ENCODE measurements at regions not wholly inside any gene's neighbourhood (a gene's known extent, or its start where the extent isn't known, plus 50 kb on each side); places are given as distances from the start of the nearest gene placed in this dataset.

GRCh38 chr7:25928549-25929330 lies 223.3 kb upstream of the NFE2L3 start:
- DNase-seq (ENCODE audit: low read depth in 2 of 2, low spot score in 1 of 2): no peak

- no peak for DNase-seq (ENCODE audit: low read depth in 2 of 2, low spot score in 1 of 2)
These were observed 222.6 kb upstream of the NFE2L3 start for GRCh38 chr7:25929448-25929847.

GRCh38 chr7:25930492-25931048 lies 221.4 kb upstream of the NFE2L3 start:
- no peak for DNase-seq (ENCODE audit: low read depth in 2 of 2, low spot score in 1 of 2)

GRCh38 chr7:25931156-25931555 lies 220.8 kb upstream of the NFE2L3 start:
- DNase-seq (ENCODE audit: low read depth in 2 of 2, low spot score in 1 of 2): no peak

DNA sequence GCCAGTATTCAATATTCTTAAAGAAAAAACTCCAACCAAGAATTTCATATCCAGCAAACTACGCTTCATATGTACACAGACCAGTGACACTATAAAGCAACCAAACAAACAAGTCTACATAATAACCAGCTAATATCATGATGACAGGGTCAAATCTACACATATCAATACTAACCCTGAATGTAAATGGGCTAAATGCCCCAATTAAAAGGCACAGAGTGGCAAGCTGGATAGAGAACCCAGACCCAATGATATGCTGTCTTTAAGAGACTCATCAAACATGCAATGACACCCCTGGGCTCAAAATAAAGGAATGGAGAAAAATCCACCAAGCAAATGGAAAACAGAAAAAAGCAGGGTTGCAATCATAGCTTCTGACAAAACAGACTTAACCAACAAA lies 218.1 kb upstream of the NFE2L3 start:
- no peak for DNase-seq (ENCODE audit: low read depth in 2 of 2, low spot score in 1 of 2)

- DNase-seq (ENCODE audit: low read depth in 2 of 2, low spot score in 1 of 2): no peak
These were observed 211.7 kb upstream of the NFE2L3 start for GRCh38 chr7:25940086-25940906.

DNA sequence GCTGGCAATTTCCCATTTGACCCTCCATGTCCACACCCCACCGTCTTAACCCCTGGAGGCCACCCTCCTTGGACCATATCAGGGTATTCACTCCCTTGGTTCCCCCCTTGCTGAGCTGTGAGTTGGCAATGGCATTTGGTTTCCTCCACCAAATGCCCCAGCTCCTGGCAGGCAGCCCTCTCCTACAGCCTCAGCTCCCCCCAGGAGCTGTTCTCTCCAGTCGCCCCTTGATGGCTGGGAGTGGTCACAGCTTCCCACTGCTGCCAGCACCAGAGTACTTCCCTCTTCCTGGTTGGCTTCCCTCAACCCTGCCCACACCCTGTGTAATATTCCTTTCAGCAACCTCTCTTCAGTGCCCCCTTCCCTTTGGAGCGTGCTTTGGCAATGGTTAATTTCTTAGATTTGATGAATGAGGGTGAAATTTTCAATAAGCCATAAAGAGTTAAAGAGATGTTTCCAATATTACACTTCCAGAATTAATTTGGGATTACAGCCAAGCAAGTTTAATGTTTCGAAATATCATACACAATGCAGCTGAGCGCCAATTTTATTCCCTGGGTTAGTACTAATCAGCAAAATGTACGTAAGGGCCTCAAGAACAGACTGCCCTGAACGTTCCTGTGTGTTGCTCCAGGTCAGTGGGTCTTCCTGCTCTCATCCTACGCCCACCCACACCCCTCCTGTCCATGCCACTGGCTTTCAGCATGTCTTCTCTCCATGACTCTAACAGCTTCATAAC lies 207.1 kb upstream of the NFE2L3 start:
- DNase-seq (ENCODE audit: low read depth in 2 of 2, low spot score in 1 of 2): no peak

- no peak for DNase-seq (ENCODE audit: low read depth in 2 of 2, low spot score in 1 of 2)
These were observed 206.4 kb upstream of the NFE2L3 start for GRCh38 chr7:25945608-25946007.

- no peak for DNase-seq (ENCODE audit: low read depth in 2 of 2, low spot score in 1 of 2)
These were observed 205.8 kb upstream of the NFE2L3 start for GRCh38 chr7:25946181-25946580.

DNA sequence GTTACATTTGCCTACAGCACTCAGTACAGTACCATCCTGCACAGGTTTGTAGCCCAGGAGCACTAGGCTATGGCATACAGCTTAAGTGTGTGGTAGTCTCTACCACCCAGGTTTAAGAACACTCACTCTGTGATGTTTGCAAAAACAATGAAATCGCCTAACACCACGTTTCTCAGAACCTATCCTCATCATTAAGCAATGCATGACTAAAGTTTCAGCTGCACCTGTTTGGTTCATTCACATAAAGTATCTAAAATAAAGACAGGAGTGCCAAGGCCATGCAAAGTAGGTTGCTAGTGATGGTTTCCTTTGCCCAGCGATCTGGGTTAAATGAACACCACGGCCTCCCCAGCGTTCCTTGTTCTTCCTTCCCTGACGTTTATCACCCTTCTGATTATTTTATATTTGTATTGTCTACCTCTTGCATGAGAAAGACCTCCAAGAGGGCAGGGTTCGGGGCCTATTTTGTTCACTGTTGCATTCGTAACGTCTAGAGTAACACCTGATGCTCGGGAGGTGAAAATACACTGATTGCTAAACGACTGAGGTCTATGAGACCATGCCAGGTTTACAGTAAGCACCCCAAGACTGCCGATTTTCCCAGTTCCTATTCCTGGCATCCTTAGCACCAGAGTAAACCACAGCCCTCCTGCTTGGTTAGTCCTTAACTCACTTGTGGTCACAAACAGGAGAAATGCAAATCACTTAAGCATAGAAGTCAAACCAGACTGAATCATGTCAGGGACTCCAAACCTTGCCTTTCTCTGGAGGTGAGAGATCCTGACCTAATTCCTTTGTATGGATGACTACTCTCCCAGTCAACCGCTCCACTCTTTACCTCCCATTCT lies 204.1 kb upstream of the NFE2L3 start:
- DNase-seq (ENCODE audit: low read depth in 2 of 2, low spot score in 1 of 2): no peak

DNA sequence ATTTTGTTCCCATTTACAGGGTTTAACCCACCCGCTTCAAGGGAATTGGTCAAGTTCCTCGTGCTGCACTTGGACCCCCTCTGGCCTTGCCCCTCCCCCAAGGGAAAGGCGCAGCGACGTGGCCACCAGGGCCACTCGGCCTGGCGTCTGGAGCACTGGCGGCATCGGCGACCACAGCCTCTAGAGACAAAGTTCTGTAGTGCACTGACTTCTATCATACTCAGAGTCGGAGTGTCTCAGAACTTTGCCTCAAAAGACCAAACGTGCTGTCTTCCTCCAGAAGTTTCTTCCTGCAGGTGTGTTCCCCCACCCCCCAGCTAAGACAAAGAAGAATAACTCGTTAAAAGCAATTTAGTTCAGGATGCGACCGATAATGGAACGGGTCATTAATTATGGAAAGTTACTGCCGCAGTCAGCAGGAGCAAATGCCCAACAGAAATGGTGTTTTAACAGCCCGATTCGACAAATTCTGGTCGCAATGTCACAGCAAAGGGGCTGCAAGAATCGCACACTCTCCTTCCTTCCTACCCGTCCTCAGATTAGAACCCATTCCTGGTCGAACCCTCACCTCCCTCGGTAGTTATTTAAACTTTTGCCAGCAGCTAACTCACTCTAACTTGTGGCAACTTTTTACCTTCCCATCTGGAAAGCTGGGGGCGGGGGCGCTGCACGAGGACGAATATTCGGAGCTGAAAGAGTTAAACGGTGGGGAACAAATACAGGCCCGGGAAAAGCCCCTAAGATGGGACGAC lies 202.1 kb upstream of the NFE2L3 start:
- no peak for DNase-seq (ENCODE audit: low read depth in 2 of 2, low spot score in 1 of 2)

GRCh38 chr7:25950488-25951413 lies 201.2 kb upstream of the NFE2L3 start:
- peak; percentile 51 to 74 for DNase-seq (ENCODE audit: low read depth in 2 of 2, low spot score in 1 of 2)

GRCh38 chr7:25951414-25952260 lies 200.4 kb upstream of the NFE2L3 start:
- no peak for DNase-seq (ENCODE audit: low read depth in 2 of 2, low spot score in 1 of 2)

DNA sequence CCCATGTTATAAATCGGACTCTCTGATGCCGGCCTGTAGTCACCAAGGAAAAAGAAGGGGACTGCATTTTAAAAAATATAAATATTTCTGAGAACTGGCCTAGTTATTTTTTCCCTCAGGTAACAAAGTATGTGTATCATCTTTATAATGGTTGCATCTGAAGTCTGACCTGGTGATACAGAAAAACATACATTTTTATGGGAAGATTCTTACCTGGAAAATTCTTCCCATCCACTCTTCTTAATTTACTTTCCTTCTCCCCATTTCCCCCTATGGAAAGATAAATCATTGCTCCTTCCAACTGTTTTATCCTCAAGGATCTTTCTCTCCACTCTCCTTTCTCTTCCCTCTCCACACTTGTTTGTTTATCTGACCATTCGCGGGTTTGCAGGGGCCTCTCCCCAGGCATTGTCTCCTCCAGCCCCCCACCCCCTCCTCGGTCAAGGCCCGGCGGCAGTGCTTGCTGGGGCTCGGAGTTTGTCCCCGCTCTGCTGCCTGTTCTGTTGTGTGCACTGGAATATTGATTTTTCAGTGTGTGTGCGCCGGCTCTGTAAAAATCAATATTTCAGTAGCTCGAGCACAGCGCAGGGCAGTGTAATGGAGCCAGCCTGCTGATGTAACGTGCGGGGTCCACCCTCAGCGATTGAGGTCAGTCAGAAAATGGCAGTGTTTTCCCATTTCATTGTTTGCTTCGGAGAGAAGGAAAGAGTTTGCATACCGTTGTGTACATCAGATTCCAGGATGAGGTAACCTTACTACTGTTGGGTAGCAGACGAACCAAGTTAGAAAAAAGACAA lies 199.5 kb upstream of the NFE2L3 start:
- DNase-seq (ENCODE audit: low read depth in 2 of 2, low spot score in 1 of 2): no peak

DNA sequence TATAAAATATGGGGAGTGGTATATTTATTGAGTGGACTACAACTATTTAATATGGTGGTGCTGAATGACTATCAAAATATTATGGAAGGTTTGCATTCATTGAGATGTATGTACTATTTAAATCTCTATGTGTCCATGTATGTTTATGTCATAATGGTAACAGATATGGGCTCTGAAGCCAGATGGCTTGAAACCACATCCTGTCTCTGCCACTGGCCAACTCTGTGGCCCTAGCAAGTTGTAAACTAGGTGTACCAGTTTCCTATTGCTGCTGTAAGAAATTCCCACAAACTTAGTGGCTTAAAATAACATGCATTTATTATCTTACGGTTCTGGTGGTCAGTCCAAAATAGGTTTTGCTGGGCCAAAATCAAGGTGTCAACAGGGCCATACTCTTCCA lies 198.1 kb upstream of the NFE2L3 start:
- no peak for DNase-seq (ENCODE audit: low read depth in 2 of 2, low spot score in 1 of 2)

GRCh38 chr7:25954395-25954794 lies 197.6 kb upstream of the NFE2L3 start:
- DNase-seq (ENCODE audit: low read depth in 2 of 2, low spot score in 1 of 2): no peak

GRCh38 chr7:25959168-25959734 lies 192.7 kb upstream of the NFE2L3 start:
- DNase-seq (ENCODE audit: low read depth in 2 of 2, low spot score in 1 of 2): no peak
